AG08395 (cell line): ENCODE measurements at regions not wholly inside any gene's neighbourhood (a gene's known extent, or its start where the extent isn't known, plus 50 kb on each side); places are given as distances from the start of the nearest gene placed in this dataset.

Experiments
- DNase-seq: peaks from one replicate; pipeline ENCODE4 v3.0.0; 2012; ENCODE audit warnings: mixed read lengths, low spot score

DNA sequence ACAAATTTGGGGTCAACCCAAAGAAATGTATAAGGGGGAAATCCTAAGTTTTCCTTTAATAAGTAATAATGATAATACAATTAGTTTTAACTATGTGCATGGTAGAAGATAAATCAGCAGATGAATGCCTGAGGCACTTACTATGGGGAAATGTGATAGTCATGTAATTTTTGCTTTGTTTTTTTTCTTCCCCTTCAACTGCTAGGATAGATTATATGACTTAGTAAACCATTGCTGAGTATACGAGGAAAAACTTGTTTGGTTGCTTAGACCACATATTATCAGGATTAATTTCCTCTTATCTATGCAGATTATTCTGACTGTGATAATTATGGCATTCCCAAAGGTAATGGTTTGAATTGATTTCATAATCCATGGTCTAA lies 181.1 kb downstream of the TGFB2 start:
- no peak for DNase-seq

DNA sequence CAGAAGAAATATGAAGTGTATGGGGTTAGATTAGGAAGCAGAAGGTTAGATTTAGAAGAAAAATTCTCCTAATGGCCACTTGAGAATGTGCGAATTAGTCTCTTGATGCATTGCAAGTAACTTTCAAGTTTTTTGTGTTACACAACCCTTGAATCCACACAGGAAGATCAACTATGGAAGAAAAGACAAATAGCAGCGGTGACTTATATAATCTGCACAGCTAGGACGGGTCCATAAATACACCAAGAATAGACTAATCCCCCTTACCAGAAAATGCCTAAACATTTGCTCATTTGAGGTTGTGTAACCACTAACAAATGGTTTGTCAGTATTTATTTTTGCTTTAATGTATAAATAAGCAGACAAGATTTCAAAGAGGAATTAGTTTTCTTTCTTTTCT lies 182.6 kb downstream of the TGFB2 start:
- no peak for DNase-seq

DNA sequence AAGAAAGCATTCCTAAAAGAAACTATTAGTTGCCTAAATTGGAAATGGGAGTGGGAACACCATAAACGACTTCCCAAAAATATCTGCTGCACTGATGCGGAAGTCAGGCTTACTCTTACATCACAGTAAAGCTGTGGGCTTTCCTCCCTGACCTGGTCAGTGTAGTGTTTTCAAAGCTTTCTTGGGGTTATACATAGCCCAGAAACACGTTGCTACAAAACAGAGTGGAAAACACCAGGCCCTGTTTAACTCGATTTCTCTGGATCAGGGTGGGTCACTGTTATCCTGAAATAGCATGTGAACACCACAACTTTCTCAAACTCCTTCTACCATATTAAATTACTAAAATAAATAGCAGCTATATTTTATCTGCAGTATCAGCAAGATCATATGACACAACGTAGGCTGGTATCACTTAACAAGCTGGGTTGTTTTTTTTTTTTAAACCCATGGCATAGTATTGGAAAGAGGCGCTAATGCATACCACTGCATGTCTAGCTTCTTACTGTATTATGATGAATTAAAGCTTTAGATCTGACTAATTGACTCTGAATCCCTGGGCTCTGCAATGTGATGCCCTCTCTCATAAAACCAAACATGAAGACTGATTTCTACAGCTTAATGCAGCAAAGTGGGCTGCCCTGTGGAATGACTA lies 184.6 kb downstream of the TGFB2 start:
- DNase-seq: no peak

DNA sequence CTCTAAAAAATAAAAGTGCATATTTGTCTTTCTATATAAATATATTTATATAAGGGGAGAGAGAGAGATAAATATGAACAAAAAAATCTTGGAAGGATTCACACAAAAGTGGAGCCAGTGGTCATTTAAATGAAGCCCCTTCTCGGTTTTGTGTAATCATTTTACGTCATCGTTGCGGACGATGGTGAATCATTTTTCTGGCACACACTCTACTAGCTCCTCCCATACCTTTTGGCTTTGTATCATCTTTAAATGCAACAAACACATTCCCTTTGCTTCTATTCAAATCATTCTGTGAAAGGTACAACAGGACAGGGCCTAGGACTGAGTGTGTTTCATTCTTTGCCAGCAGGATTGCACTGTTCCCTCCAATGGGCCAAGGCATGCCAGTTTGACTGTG lies 186.8 kb downstream of the TGFB2 start:
- no peak for DNase-seq

- DNase-seq: no peak
These were observed 191.3 kb downstream of the TGFB2 start for GRCh38 chr1:218536296-218536986.

- peak; percentile 71 for DNase-seq
These were observed 192.2 kb downstream of the TGFB2 start for GRCh38 chr1:218537122-218537913.

GRCh38 chr1:218538341-218538740 lies 193.2 kb downstream of the TGFB2 start:
- no peak for DNase-seq

DNA sequence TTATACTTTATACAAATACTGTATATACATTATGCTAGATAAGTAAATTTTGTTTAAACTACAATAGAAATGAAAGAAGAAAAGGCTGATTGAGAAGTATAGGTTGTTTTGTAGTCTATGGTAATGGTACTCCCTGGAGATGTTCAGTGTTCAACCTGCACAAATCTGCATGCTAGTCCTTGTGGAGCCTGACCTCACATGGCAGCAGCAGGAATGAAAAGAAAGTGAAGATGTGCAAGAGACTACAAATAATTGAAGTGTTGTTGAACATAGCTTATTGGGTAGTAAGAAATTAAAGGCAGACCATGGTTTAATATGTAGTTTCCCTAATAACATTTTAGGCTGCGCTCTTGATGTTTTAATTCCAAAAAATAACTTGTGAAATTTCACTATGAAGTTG lies 201.2 kb downstream of the TGFB2 start:
- peak; percentile 40 for DNase-seq

DNA sequence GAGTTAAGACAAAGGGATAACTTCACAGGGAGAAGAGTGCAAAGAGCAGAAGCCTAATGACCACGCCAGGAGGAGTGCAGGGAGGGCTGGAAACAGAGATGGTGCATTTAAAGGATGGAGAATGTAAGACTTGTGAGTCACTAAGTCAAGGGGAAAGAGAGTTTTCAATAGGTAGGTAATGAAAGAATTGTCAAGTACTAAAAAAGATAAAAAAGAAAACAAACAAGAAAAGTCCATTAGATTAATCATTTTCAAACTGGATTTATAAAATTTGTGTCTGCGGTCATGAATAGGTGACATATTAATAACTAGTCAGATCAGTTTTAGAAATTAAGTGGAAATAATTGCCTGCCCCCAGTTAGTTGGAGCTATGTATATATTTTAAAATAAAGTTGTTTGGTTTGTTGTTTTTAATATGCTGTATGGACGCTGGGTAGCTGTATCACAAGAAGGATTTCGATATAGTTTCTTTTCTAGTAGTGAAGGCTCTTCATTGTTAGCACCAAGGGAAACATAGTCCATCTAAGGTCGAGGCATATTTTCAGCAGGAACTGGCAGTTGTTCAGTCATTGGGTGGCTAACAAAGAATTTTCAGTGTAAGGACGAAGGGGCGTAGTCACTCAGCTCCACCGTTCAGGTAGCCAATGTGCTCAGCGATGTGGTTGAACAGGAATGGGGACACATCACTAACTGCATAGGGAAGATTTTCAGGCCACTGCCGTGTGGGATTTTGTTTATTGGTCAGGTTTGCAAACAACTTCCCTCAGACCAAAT lies 203.0 kb downstream of the TGFB2 start:
- no peak for DNase-seq

- no peak for DNase-seq
These were observed 203.6 kb downstream of the TGFB2 start for GRCh38 chr1:218548764-218549163.

DNA sequence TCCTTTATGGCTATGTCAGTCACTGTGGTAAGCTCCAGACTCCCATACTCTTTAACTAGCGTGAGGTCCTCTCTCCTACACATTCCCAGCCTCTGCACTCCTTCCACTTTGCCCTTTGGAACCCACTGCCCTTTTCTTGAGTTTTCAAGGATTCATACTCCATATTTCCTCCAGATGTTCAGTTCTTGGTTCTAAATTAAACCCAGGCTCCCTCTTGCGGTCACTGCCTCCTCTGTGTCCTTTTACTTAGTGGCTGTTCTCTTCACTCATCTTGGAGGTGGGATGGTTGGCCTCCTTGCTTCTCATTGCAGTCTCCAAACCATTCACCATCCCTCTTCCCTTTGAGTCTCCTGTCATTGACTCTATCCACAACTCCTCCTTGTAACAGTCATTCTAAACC lies 208.1 kb downstream of the TGFB2 start:
- DNase-seq: peak; percentile 43

GRCh38 chr1:218556016-218556415 lies 210.9 kb downstream of the TGFB2 start:
- no peak for DNase-seq

DNA sequence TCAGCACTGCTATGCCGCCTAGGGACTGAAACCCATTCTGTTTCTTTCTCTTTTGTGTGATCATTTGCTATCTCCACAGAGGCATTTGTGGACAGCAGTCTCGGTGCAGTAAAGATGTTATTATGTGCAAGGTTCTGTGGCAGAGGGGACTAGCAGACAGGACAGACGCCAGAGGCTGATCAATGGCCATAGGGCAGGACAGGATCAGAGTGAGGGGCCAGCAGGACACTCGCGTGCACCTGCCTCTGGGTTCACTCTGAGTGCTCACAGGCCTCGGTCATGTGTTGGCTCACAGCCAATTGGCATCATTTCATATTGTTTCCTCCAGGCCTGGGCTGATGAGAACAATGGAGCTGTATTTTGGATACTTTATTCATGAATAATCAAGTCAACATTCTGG lies 212.6 kb downstream of the TGFB2 start:
- DNase-seq: no peak

GRCh38 chr1:218558271-218558810 lies 213.2 kb downstream of the TGFB2 start:
- DNase-seq: no peak

GRCh38 chr1:218565377-218565776 lies 220.2 kb downstream of the TGFB2 start:
- no peak for DNase-seq

DNA sequence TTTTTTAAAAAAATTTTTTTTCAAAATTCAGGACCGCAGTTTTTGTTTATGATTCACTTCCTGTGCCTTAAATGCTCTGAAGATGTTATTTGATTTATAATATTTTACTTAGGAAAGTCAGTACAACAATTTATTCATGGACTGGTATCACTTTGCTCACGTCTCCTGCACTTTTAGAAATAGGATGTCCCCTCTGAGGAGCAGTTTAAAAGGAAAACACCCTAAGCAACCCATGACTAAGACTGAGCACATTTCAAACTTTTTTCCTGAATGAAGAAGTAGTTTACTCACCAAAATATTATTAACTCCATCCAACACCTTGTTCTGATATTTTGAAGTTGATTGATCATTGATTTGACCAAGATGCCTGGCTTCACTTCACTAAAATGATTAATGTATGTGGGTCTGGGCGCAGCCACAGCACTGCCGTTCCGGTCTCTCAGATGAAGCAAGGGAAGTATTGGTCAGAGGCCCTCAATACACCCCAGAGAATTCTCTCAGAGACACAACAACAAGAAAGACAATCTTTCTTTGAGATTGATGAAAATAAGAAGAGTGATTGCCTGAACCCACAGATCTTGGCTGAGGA lies 223.9 kb downstream of the TGFB2 start:
- DNase-seq: no peak

DNA sequence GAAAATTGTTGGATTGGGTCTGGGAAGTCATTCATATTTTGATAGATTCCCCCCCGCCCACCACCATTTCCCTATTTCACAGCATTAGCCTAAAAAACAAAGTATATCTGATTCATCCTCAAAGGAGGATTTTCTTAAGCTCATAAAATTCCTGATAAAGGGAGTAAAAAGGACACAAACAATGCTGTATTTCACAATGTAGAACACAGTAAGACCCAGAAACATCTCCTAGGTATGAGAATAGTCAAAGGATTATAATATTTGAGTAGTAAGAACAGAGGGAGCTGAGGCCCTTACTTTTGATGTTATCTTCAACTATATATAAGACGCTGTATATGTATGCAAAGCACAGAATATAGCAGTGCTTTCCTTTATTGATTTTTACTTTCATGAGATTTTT lies 225.3 kb downstream of the TGFB2 start:
- no peak for DNase-seq

DNA sequence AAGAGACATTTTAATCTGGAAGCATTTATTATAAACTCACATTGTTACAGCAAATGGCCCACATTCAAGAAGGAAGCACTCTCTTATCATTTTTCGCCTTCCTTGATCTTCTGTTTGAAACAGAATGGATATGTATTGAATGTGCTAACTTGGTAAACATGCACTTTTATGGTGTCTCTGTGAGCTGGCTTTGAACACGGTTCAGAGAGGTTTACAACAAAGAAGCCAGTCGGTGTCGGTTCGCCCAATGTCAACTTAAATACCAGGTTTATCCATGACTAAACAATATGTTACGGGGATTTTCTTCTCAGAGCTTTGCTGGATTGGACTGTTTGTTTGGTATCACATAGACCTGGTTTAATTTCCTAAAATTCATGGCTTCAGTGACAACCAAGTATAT lies 226.4 kb downstream of the TGFB2 start:
- DNase-seq: no peak

GRCh38 chr1:218572050-218572449 lies 226.9 kb downstream of the TGFB2 start:
- no peak for DNase-seq

DNA sequence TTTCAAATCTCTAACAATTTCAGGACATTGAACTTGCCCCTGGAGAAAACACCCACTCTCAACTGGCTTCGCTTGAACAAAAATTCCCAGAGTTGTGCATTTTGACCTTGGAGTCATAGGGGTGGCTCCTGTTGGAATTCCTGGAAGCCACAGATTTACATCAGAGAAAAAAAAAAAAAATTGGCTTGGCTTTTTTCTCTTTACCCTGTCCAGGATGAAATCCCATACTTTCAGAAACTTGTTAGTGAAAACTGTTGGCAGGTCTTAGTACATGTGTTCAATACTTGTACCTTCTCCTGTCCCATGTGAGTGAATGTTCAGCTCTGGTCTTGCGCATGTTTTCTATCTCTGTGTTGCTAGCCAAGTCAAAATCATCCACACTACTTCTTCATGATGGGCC lies 228.8 kb downstream of the TGFB2 start:
- DNase-seq: no peak

GRCh38 chr1:218575079-218575478 lies 229.9 kb downstream of the TGFB2 start:
- no peak for DNase-seq

- no peak for DNase-seq
These were observed 230.7 kb downstream of the TGFB2 start for GRCh38 chr1:218575856-218576255.
